GM12878 (cell line): ENCODE measurements at regions not wholly inside any gene's neighbourhood (a gene's known extent, or its start where the extent isn't known, plus 50 kb on each side); places are given as distances from the start of the nearest gene placed in this dataset.

Experiments
- ATAC-seq: fragments of 200-7000 bp; cut with Tn5 transposase; 3 replicates; pipeline ENCODE4 v1.9.1; 2020; ENCODE audit warnings: mild to moderate bottlenecking, moderate library complexity
- BruUV-seq: library from RNA; stranded (reverse); fragments of 400-500 nt; replicated peaks from 2 replicates; lab custom pipeline; 2021; lab: Mats Ljungman, UMichigan
- CTCF ChIA-PET: fragments of 300-600 bp; sonication (Branson Sonifier 250); formaldehyde crosslinking; extraction: SDS; loops from one replicate; lab custom pipeline; 2021; ENCODE audit warnings: inconsistent platforms; lab: Yijun Ruan, JAX
- POLR2A ChIA-PET: fragments of 350-600 bp; formaldehyde crosslinking; extraction: SDS; loops from one replicate; lab custom pipeline; 2021; ENCODE audit warnings: inconsistent platforms; lab: Charles Lee
- RAD21 ChIA-PET: fragments of 300-600 bp; sonication (Branson Sonifier 250); formaldehyde crosslinking; loops from one replicate; lab custom pipeline; 2023; ENCODE audit warnings: antibody characterized with exemption; ENCODE audit not compliant: unreplicated experiment; lab: Charles Lee
- SMC1A ChIA-PET: fragments of 300-600 bp; sonication (Branson Sonifier 250); formaldehyde crosslinking; loops from one replicate; lab custom pipeline; 2023; ENCODE audit not compliant: unreplicated experiment, uncharacterized antibody; lab: Charles Lee
- DNase-seq: peaks from one replicate; pipeline ENCODE4 v3.0.0-alpha.2; 2011; ENCODE audit warnings: low read depth, low spot score
- FAIRE-seq: peaks from 3 replicates; lab custom pipeline; 2011; peaks lifted over from hg19 to GRCh38; lab: Jason Lieb, UNC
- H2AFZ ChIP-seq: 2 replicates; pipeline ENCODE4 v1.6.0; 2011; ENCODE audit warnings: low read depth, low read length, control low read depth; ENCODE audit not compliant: control insufficient read depth
- H3K27ac ChIP-seq: 2 replicates; pipeline ENCODE4 v1.5.1; 2011; ENCODE audit warnings: control low read depth; ENCODE audit not compliant: control insufficient read depth, insufficient read depth
- H3K27me3 ChIP-seq, 2 experiments: replicated peaks in 1 of 2; 2 replicates each; pipeline versions ENCODE4 v1.6.0 to v1.6.1; 2011; ENCODE audit warnings: low read length in 1 of 2; ENCODE audit not compliant: control insufficient read depth in 2 of 2, insufficient read depth in 2 of 2
- H3K36me3 ChIP-seq, 2 experiments: 2 replicates each; pipeline ENCODE4 v1.5.1; 2011; ENCODE audit warnings: low read length in 1 of 2; ENCODE audit not compliant: control insufficient read depth in 2 of 2, insufficient read depth in 2 of 2
- H3K4me1 ChIP-seq: 2 replicates; pipeline ENCODE4 v1.6.1; 2011; ENCODE audit warnings: mild to moderate bottlenecking, low read length, moderate library complexity, mixed read lengths; ENCODE audit not compliant: control insufficient read depth, insufficient read depth
- H3K4me2 ChIP-seq: 2 replicates; pipeline ENCODE4 v1.6.0; 2011; ENCODE audit warnings: control low read depth; ENCODE audit not compliant: control insufficient read depth, insufficient read depth
- H3K4me3 ChIP-seq: fragments of 200-600 bp; sonication (generic); 2 replicates; pipeline ENCODE4 v1.5.1; 2016
- H3K79me2 ChIP-seq: 2 replicates; pipeline ENCODE4 v1.6.0; 2011; ENCODE audit warnings: low read length; ENCODE audit not compliant: control insufficient read depth, insufficient read depth
- H3K9ac ChIP-seq: 2 replicates; pipeline ENCODE4 v1.8.0; 2011; ENCODE audit warnings: low read length, control low read depth, mixed read lengths; ENCODE audit not compliant: control insufficient read depth, insufficient read depth
- H3K9me3 ChIP-seq: replicated peaks from 3 replicates; pipeline ENCODE4 v1.5.1; 2011; ENCODE audit warnings: mild to moderate bottlenecking, low read length; ENCODE audit not compliant: control insufficient read depth, insufficient read depth
- H4K20me1 ChIP-seq: 2 replicates; pipeline ENCODE4 v1.6.0; 2011; ENCODE audit not compliant: control insufficient read depth, insufficient read depth
- CBFB ChIP-seq: IDR thresholded peaks from 2 replicates; pipeline ENCODE4 v1.6.1; 2016; ENCODE audit warnings: antibody characterized with exemption, low read depth
- CHD4 ChIP-seq: fragments of 200-600 bp; sonication (generic); IDR thresholded peaks from 2 replicates; pipeline ENCODE4 v1.6.1; 2016; ENCODE audit warnings: mild to moderate bottlenecking
- EP300 ChIP-seq, 2 experiments: fragments of 150-350 bp in 1 of 2; IDR thresholded peaks; 2 replicates each; pipeline ENCODE4 v1.6.1; 2011 to 2012; ENCODE audit warnings: low read depth in 2 of 2, low read length in 2 of 2, borderline replicate concordance in 1 of 2, improper control_type of control experiment in 1 of 2, inconsistent platforms in 1 of 2; ENCODE audit not compliant: control insufficient read depth in 1 of 2
- FOXM1 ChIP-seq: IDR thresholded peaks from 2 replicates; pipeline ENCODE4 v1.6.1; 2012; ENCODE audit warnings: low read depth, mild to moderate bottlenecking, inconsistent platforms, low read length, moderate library complexity
- HCFC1 ChIP-seq: fragments of 150-350 bp; IDR thresholded peaks from 2 replicates; pipeline ENCODE4 v1.6.1; 2014; ENCODE audit warnings: low read length
- NR2C1 ChIP-seq: fragments of 450-650 bp; IDR thresholded peaks from 2 replicates; pipeline ENCODE4 v1.6.1; 2017; ENCODE audit warnings: antibody characterized with exemption, mild to moderate bottlenecking, moderate library complexity
- RB1 ChIP-seq: fragments of 450-650 bp; formaldehyde crosslinking; IDR thresholded peaks from 2 replicates; pipeline ENCODE4 v1.6.1; 2017; ENCODE audit warnings: mild to moderate bottlenecking, borderline replicate concordance
- SMAD1 ChIP-seq: fragments of 450-650 bp; IDR thresholded peaks from 2 replicates; pipeline ENCODE4 v1.6.1; 2018; ENCODE audit warnings: mild to moderate bottlenecking, low read depth; ENCODE audit not compliant: partially characterized antibody
- ZZZ3 ChIP-seq: IDR thresholded peaks from 2 replicates; pipeline ENCODE4 v1.6.1; 2011; ENCODE audit warnings: low read depth; ENCODE audit not compliant: control insufficient read depth, insufficient read length
- WGBS: methylation state at CpG from one replicate; pipeline ENCODE4 v1.1.6; 2016; ENCODE audit warnings: low lambda C conversion rate; ENCODE audit not compliant: insufficient replicate concordance, insufficient coverage; ENCODE audit errors: missing lambda C conversion rate; 5-methylcytosine and 5-hydroxymethylcytosine counted together
- in situ Hi-C: fragments of 300-500 bp; cut with MboI; formaldehyde crosslinking; loops from 9 replicates; pipeline ENCODE4 v1.14.3; 2018; ENCODE audit warnings: mixed read lengths
- intact Hi-C: fragments of 100-400 bp; cut with micrococcal nuclease; formaldehyde crosslinking; loops from one replicate; pipeline ENCODE4 v1.14.2; 2022; ENCODE audit not compliant: unreplicated experiment
- TF ChIP-seq, protein P1 (sequence below): fragments of 450-650 bp; IDR thresholded peaks from 2 replicates; pipeline ENCODE4 v1.6.1; 2017; ENCODE audit warnings: antibody characterized with exemption, mild to moderate bottlenecking, moderate library complexity
- TF ChIP-seq, protein P2 (sequence below): fragments of 450-650 bp; conservative IDR thresholded peaks from 2 replicates; pipeline ENCODE4 v1.6.1; 2017; ENCODE audit warnings: mild to moderate bottlenecking, moderate library complexity

DNA sequence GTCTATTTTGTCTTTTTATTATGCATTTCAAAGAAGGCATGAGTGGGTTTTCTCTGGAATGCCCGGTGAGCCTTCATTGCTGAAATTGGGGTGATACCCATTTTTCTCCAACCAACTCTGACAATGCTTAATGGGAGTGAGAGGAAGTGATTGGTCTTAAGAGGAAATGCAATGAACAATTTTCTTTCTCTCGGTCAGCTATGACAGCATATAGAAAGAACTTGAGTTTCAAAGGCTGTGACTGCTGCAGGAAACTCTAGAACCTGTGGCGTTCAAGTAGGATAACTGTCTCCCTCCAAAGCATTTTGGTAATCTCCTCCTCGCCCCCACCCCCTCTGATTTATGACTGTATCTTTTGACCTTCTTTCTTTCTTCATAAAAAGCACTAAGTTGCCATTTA, 155.9 kb downstream of the LYPLAL1 start (continued):
- TF ChIP-seq CBFB (no peak), ZZZ3 (no peak)
- TF ChIP-seq, protein P1, sequence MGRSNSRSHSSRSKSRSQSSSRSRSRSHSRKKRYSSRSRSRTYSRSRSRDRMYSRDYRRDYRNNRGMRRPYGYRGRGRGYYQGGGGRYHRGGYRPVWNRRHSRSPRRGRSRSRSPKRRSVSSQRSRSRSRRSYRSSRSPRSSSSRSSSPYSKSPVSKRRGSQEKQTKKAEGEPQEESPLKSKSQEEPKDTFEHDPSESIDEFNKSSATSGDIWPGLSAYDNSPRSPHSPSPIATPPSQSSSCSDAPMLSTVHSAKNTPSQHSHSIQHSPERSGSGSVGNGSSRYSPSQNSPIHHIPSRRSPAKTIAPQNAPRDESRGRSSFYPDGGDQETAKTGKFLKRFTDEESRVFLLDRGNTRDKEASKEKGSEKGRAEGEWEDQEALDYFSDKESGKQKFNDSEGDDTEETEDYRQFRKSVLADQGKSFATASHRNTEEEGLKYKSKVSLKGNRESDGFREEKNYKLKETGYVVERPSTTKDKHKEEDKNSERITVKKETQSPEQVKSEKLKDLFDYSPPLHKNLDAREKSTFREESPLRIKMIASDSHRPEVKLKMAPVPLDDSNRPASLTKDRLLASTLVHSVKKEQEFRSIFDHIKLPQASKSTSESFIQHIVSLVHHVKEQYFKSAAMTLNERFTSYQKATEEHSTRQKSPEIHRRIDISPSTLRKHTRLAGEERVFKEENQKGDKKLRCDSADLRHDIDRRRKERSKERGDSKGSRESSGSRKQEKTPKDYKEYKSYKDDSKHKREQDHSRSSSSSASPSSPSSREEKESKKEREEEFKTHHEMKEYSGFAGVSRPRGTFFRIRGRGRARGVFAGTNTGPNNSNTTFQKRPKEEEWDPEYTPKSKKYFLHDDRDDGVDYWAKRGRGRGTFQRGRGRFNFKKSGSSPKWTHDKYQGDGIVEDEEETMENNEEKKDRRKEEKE, result no peak
- TF ChIP-seq, all 136 proteins: peak for 0

DNA sequence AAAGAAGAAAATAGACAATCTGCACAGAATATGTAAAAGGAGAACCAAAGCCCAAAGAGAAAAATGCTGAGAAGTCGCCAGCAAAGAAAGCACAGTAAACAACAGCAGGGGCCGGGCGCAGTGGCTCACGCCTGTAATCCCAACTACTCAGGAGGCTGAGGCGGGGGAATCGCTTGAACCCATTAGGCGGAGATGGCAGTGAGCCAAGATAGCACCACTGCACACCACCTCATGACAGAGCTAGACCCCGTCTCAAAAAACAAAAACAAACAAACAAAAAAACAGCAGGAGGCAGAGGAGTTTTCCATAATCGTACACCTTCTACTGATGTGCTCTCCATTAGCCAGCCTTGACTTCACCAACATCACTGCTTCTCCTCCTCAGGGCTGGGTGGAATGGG, 153.2 kb downstream of the LYPLAL1 start:
- no TSS peak for BruUV-seq
- H2AFZ ChIP-seq, result no peak overlapping the region
- no peak for DNase-seq
- H3K27ac ChIP-seq, result no peak overlapping the region
- no peaks in the 10 kb centered on the region for H3K4me1 ChIP-seq
- no peaks in the 10 kb centered on the region for H3K79me2 ChIP-seq
- ChIA-PET POLR2A (no interaction called here), RAD21 (no interaction called here), SMC1A (no interaction called here), CTCF (no interaction called here)
- H3K27me3 ChIP-seq, result no peaks in the 10 kb centered on the region
- H3K9me3 ChIP-seq, result no peaks in the 10 kb centered on the region; the same call in 1 of the 3 replicates
- no peak overlapping the region for H3K4me2 ChIP-seq
- H3K4me3 ChIP-seq, result no peak overlapping the region
- FAIRE-seq, result no peak
- 86% methylated on average over 9 of the region's 9 CpGs for WGBS
- TF ChIP-seq SMAD1 (no peak), CHD4 (no peak), NR2C1 (no peak), FOXM1 (no peak), RB1 (no peak), EP300 (IDR thresholded peaks at IDR 0.05; ENCODE audit: borderline replicate concordance in 1 of 2, control insufficient read depth in 1 of 2, low read depth in 2 of 2, low read length in 2 of 2) (no peak), HCFC1 (no peak)
- TF ChIP-seq, protein P2, sequence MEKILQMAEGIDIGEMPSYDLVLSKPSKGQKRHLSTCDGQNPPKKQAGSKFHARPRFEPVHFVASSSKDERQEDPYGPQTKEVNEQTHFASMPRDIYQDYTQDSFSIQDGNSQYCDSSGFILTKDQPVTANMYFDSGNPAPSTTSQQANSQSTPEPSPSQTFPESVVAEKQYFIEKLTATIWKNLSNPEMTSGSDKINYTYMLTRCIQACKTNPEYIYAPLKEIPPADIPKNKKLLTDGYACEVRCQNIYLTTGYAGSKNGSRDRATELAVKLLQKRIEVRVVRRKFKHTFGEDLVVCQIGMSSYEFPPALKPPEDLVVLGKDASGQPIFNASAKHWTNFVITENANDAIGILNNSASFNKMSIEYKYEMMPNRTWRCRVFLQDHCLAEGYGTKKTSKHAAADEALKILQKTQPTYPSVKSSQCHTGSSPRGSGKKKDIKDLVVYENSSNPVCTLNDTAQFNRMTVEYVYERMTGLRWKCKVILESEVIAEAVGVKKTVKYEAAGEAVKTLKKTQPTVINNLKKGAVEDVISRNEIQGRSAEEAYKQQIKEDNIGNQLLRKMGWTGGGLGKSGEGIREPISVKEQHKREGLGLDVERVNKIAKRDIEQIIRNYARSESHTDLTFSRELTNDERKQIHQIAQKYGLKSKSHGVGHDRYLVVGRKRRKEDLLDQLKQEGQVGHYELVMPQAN, result no peak
- no peaks in the 10 kb centered on the region for H4K20me1 ChIP-seq
- no peak for ATAC-seq
- in situ Hi-C loops, result no loop called here
- no peaks in the 10 kb centered on the region; a peak in 1 of 4 replicates for H3K36me3 ChIP-seq
- intact Hi-C loops, result no loop called here
- H3K9ac ChIP-seq, result no peak overlapping the region
